ENCODE measurements at regions not wholly inside any gene's neighbourhood (a gene's known extent, or its start where the extent isn't known, plus 50 kb on each side); places are given as distances from the start of the nearest gene placed in this dataset.
"Not testable (repeated sequence)": the region's sequence is repeated elsewhere in the genome, so short reads cannot be mapped to it uniquely, and the experiment has no call there.

DNA sequence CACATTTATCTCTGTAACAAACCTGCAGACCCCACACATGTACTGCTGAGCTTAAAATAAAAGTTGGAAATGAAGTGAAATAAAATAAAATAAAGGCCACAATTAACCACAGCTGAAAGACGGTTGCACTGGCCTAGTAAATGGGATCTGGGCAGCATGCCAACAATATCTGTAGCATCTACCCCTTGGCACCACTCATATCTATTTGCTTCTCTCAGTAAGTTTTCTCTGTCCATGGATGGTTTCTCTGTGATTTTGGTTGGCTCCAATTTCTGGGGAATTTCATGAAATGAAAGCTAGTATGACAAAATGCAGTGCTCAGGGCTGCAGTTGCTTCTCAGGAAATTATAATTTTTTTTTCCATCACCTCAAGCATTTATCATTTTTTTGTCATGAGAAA, 172.0 kb upstream of the IL15 start:
- no peak for DNase-seq

DNA sequence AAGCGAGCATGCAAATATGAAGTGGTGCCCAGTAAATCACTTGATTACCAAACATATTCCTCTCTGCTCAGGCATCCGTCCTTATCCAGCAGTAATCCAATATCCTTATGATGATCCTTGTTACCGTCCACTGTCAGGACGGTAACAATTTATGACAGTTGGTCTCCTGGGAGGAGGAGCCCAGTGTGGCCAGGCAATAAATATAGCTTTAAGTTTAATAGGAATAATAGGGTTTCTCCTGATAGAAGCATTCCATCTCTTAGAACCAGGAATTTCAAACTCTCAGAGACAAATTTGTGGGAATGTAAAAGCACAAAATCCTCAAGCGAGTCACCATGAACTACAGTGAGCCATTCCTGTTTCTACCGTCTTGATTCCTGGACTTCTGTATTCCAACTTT, 171.2 kb upstream of the IL15 start:
- no peak for DNase-seq

DNA sequence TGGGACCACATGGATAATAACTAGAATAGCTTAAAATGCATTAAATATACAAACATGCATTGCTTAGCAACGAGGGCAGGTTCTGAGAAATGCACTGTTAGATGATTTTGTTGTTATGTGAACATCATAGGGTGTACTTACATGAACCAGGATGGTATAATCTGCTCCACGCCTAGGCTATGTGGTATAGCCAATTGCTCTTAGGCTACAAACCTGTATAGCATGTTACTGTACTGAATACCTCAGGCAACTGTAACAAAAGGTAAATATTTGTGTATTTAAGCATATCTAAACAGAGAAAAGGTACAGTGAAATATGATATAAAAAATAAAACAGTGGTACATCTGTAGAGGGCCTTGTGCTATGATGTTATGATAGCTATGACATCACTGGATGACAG, 169.2 kb upstream of the IL15 start:
- no peak for DNase-seq

DNA sequence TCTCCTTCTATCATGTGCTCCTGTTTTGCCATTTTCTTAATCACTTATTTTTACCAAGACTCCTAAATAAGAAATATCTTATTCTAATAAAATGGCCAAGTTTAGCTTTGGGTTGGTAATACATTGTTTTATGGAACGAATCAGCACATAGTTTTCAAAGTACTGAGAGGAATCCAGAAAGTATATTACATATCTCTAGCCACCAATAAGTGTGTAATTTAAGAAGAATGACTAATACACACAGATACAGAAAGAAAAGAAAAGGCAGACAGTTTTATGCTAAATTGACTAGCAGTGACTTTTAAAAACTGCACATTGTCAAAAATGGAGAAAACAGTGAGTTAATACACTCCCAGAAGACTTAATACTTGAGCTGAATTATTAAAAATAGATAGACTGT, 167.0 kb upstream of the IL15 start:
- no peak for DNase-seq

DNA sequence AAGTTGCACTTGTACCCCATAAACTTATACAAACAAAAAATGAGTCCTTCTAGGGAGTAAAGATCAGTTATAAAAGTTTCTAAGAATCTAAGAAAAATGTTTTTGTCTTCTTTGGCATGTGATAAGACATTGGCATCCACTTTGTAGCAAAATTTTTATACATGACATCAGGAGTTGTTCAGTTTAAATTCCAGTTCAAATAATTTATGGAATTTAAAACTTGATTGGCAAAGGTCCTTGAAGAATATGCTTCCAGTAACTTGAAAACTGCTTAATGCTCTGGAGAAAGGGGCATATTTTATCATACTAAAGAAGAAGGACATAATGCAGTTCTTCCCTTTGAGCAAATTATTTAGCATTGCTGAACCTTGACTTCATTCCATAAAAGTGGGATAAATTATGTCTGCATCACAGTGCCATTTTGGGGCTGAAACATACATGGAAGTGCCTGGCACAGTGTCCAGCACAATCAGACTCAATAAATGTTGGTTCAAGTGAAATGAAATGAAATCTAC, 163.3 kb upstream of the IL15 start:
- no peak for DNase-seq

DNA sequence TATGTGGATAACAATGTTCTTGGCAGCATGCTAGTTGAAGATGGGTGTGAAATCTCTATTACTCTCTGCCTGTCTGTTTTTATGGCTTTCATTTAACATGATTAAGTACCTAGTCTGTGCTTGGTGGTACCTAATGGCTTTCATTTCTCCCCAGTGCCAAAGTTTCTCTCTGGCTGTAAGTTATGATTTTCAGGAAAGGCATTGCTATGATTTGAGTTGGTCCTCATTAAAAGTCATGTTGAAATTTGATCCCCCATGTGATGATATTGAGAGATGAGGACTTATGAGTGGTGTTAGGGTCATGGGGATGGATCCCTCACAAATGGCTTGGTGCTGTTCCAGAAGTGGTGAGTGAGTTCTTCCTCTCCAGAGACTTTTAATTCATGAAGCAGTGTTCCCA, 162.4 kb upstream of the IL15 start:
- DNase-seq: no peak

DNA sequence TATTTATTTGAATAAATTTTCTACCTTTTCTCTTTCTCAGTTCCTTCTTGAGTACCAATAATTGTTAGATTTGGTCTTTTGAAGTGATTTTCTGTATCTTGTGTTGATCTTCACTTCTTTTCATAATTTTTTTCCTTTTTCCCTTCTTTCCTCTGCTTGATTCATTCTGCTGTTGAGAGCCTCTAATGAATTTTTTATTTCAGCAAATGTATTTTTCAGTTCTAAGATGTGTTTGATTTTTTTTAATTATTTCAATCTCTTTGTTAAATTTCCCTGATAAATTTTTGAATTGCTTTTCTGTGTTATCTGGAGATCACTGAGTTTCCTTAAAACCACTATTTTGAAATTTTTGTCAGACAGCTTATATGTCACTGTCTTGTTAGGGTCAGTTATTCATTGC, 155.4 kb upstream of the IL15 start:
- no peak for DNase-seq

DNA sequence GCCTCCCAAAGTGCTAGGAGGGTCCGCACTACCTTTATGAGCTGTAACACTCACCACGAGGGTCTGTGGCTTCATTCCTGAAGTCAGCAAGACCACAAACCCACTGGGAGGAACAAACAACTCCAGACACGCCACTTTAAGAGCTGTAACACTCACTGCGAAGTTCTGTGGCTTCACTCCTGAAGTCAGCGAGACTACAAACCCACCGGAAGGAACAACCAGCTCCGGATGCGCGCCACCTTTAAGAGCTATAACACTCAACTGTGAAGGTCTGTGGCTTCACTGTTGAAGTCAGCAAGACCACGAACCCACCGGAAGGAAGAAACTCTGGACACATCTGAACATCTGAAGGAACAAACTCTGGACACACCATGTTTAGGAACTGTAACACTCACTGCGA, 152.1 kb upstream of the IL15 start:
- DNase-seq: not testable (repeated sequence)

DNA sequence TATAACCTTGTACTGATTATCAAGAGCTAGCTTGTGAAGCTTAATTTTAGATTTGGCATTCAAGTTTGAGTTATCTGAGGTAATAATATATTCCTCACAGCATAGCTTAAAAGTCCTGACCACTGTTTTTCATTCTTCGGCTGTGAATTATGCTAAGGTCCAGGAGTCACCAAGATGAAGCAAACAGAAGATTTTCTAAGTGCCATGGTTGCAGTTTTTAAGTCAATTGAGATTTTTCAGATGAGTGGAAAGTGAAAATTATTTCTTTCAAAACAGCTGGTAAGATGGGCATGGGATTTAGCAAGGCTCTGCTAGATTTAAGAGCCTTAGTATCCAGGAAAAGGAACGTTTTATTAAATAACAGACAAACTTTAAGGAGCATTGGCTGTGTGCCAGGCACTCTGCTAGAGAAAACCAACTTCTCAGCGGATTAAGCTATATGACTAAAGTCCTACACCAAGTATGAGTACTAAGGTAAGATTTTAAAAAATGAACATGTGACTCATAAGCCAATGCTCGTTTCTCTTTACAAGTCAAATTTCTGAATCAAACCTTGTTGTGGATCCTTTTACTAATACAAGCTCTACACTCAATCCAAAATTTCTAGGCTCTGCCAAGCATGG, 149.9 kb upstream of the IL15 start:
- DNase-seq: no peak

DNA sequence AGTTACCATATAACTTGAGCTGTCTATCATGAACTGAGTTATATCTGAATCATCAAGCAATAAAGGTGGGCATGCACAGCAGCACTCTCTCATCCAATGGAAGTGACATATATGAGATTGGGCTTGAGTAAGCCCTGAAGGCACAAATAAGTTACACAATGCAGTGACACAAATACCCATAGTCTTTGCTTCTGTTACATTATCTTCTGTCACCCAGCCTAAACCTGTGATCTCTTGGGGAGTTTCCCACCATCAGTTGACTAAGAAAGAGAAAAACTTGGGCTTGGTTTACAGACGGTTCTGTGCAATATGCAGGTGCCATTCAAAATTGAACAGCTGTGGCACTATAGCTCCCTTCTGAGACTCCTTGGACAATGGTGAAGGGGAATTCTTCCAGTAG, 138.8 kb upstream of the IL15 start:
- DNase-seq: no peak

DNA sequence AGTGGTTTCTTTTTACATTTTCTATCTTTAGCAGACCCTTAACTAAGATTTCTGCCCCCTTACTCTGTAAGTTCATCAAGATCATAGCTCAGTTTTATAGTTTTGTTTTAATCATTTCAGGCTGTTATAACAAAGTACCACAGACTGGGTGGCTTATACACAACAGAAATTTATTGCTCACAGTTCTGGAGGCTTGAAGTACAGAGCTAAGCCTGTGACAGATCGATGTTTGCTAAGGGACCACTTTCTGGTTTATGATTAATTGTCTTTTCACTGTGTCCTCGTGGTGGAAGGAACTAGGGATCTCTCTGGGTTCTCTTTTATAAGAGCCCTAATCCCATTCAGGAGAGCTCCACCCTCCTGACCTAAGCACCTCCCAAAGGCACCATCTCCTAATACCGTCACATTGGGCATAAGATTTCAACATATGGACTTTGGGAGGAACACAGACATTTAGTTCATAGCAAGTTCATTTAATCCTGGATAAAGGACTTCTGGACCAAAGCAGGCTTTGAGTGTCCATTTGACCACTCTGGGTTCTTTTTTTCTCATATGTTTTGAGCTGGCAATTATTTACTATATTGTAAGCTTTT, 137.0 kb upstream of the IL15 start:
- no peak for DNase-seq

DNA sequence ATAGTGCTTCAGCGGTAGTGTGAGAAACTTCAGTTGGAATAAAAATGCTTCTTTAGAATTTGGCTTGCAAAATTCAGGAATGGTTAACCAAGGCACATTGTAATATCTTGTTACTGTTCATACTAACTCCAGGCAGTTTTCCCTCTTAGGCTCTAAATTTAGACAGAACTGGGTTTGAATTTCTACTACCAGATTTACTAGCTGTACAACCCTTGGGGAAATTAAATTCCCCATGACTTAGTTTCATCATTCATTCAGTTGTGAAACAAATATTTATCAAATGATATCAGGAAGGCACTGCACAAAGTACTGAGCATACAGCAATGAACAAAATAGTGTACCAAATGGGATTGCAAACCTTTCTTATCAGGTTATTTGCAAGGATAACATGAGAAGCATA, 135.0 kb upstream of the IL15 start:
- DNase-seq: no peak

DNA sequence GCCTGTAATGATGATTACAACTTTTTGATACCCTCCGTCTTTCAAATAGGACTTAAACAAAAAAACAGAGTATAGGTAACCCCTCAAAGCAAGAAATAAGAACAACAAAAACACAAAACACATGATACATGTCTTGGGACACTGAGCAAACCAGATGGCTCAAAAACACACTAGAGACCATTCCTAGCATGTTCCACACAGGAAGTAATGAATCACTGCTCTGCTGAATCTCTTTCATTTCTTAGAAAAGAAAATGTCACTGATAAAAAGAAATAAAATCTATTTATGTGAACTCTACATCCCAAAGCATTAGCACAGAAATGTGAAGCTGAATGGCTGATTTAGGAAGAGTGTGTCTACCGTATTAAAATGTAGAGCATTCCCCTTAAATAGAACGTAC, 134.5 kb upstream of the IL15 start:
- DNase-seq: no peak

DNA sequence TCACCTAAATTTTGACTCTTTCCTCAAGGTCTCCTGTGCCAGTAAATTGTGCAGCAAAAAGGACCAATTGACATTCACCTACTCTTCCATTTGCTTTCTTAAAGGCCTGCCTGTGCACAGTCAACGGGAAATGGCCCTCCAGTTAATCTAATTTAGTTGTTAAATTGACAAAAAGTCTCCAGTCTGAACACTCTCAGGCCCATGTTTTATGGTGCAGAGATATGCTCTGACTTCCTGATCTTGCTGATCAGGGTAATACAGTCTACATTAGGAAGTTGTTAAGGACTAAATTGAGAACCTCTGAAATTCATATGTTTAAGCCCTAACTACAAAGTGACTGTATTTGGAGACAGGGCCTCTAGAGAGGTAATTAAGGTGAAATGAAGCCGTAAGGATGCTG, 133.6 kb upstream of the IL15 start:
- DNase-seq: no peak

DNA sequence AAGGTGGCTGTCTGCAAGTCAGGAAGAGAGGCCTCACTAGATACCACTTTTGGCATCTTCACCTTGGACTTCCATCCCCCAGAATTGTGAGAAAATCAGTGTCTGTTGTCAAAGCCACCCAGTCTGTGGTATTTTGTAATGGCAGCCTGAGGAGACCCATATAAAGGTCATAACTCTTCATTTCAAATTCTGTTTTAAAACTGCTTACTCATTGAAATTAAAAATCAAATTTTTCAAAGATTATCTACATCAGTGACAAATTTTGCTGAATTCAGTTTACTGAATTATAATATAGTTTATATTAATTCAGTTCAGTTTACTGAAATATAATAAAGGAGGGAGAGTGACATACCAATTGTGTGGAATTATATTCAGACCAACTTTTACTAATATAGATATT, 133.1 kb upstream of the IL15 start:
- no peak for DNase-seq

DNA sequence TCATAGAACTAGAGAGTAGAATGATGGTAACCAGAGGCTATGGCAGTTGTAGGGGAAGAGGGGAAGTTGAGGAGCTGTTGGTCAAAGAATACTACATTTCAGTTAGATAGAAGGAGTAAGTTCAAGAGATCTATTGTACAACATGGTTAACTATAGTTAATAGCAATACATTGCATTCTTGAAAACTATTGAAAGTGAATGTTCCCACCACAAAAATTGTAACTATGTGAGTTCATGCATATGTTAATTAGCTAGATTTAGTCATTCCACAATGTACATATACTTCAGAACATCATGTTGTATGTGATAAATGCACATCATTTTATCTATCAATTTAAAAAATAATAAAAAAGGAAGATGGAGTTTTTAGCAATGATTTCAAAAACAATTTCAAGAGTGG, 125.3 kb upstream of the IL15 start:
- DNase-seq: no peak

DNA sequence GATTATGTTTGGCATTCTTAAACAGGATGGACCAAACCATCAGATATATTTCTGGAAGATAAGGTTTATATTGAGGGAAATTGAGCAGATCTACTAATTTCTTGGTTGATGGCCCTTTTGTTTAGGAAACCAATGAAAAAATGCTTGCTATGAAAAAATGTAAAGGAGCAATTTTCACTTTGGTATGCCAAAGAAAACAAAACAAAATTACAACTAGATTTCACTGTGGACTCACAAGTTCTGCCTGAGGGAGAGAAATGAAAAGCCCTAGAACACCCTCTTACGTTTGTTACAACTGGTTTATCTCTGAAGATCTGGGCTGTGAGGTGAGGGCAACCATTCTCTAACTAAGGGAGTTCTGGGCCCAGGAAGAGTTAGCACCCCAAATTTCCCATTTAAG, 122.5 kb upstream of the IL15 start:
- DNase-seq: no peak

DNA sequence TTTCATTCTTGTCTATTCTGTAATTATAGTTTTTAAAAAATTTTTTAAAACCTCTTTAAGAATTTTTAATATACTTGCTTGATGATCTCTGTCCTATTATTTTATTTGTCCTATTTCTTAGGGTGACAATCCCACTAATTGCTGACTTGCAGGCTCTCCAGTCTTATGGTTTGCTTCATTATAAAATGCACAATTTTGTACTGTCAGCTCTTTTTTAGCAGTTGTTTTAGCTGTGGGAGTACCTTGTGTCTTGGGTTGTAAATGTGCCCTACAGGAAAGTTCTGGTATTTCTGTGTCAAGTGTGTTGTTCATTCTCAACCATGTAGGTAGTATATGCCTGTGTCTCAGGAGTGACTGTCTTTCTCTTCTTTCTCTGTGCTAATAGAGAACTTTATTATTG, 118.2 kb upstream of the IL15 start:
- no peak for DNase-seq

DNA sequence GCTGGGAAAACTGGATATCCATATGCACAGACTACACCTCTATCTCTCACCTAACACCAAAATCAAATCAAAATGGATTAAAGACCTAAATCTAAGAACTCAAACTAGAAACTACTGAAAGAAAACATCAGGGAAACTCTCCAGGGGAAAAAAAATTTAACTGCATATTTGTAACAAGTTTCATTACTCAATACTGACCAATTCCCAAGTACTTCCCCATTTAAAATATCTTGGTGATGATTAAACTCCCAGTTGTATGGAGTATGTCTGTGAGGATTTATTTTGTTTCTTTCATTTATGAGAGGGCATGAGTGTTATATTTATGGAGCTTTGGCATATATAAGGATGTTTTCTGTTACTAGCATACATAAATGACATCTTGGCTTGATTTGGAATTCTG, 112.3 kb upstream of the IL15 start:
- DNase-seq: no peak

DNA sequence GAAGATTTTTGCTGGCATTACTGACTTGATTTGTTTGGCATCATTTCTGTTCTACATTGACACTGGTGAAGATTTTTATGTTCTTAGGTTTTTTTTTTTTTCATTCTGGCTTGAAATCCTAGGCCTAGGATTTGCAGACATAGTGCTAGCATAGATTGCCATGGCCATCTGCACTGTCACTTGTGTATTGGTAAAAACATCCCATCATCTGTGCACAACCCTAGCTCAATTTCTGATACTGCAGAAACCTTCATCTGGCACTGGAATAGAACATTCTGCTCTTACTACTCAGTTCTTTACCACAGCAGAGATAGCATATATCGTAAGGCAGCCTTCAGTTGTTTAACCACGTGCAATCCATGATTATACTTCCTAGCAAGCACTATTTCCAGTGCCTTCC, 111.5 kb upstream of the IL15 start:
- DNase-seq: no peak

DNA sequence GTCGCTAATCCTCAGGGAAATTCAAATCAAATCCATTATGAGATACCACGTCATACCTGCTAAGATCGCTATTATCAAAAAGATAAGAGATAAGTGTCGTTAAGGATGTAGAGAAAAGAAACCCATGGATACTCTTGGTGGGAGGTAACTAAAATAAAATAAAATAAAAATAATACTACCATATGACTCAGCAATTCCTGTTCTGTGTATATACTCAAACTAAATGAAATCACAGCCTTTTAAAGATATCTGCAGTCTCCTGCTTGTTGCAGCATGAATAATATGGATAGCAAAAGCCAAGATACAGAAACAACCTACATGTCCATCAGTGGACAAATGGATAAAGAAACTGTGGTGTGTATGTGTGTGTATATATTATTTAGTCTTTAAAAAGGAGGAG, 105.8 kb upstream of the IL15 start:
- no peak for DNase-seq

DNA sequence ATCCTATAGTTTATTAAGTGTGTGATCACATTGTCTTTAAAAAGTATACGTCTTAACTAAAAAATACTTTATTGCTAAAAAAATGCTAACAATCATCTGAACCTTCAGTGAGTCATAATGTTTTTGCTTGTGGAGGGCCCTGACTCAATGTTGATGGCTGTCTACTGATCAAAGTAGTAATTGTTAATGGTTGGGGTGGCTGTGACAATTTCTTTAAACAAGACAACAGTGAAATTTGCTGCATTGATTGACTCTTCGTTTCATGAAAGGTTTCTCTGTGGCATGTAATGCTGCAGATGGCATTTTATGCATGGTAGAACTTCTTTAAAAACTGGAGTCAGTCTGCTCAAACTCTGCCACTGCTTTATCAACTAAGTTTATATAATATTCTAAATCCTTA, 101.4 kb upstream of the IL15 start:
- DNase-seq: no peak

DNA sequence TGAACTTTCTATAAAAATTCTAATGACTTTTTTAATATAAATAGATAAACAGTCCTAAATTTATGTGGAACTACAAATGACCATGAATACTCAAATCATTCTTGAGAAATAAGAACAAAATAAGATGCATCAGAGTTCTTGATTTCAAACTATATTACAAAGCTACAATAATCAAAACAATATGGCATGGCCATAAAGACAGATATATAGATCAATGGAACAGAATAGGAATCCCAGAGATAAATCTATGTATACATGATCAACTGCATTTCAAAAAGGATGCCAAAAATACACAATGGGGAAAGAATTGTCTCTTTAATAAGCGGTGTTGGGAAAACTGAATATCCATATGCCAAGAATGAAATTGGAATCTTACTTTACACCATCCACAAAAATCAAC, 98.4 kb upstream of the IL15 start:
- DNase-seq: no peak

DNA sequence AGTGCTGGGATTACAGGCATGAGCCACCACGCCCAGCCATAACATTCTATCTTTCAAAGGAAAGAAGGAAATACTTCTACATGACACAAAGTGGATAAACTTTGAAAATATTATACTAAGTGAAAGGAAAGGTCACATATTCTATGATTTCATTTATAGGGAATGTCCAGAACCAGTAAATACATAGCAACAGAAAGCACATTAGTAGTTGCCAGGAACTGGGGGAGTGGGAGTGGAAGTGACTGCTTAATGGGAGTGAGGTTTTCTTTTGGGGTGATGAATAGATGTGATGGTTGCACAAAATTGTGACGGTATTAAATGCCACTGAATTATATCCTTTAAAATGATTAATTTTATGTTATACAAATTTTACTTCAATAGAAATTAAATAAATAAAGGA, 95.7 kb upstream of the IL15 start:
- no peak for DNase-seq

DNA sequence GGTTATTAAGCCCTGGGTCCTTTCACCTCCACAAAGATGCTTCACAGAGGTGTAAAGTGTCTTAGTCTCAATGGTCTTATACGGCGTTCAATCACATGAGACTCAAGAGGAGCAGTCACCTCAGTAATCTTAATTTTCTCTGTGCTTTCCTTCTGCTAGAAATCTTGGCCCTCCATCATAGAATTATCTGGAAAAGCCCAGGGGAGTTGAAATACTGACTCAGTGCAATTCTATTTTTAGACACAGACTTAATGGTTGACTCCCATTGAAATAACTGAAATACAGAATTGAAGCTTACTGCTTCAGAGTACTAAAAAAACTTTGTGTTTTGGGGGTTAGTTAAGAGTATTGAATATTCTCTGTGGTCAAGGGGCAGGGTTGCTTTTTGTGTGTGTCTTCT, 94.5 kb upstream of the IL15 start:
- DNase-seq: no peak

All from stimulated activated CD4-positive, alpha-beta T cell treated with anti-CD3 and anti-CD28 coated beads, Interleukin-4, amount 100 ng/mL, for 1 hour (primary cell).